ENCODE measurements at regions not wholly inside any gene's neighbourhood (a gene's known extent, or its start where the extent isn't known, plus 50 kb on each side); places are given as distances from the start of the nearest gene placed in this dataset.

DNA sequence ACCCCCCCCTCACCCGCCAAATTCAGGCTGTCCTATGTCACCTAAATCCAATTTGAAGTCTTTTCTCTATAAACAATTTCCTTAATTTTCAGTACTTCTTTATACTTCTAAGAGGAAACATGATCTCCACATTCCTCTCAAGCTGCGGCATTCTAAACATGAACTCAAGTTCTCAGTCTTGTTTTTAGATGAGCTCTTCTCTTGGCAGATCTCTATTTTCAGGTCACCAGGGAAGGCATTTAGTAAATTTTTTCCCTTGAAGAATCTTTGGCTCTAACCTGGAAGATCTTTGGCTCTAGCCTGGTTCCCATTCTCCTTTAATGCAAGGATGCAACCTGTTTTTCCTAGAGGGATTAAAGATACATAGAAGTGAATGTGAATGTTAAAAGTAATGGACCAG, 193.4 kb downstream of the ATG4C start:
- POLR2A ChIA-PET = interaction anchor here (0.7 kb wide), 1 partner anchor 38 kb away, joined by 3 read pairs; no protein-coding TSS in a partner anchor
- no peaks in the 10 kb centered on the region for H3K9me3 Mint-ChIP-seq

DNA sequence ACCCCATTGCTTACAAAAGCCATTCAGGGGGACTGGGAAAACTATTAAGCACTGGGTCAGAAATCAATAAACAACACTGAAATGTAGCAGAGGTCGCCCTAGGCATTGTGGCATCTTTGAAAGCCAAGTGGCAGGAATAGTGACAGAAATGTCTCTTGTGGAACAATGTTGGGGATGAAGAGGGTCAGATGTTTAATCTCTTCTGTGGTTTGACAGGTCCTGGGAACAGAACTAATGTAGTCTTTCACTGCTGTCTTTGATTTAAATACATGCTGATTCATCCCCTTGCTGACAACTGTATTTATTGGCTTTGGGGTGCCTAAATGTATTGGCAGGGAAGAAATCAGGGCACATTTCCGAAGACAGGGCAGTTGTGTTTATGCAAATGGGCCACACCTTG, 194.8 kb downstream of the ATG4C start:
- POLR2A ChIA-PET = interaction anchor here (0.6 kb wide), 1 partner anchor 736 kb away, joined by 3 read pairs; no protein-coding TSS in a partner anchor
- TF ChIP-seq, protein P1, sequence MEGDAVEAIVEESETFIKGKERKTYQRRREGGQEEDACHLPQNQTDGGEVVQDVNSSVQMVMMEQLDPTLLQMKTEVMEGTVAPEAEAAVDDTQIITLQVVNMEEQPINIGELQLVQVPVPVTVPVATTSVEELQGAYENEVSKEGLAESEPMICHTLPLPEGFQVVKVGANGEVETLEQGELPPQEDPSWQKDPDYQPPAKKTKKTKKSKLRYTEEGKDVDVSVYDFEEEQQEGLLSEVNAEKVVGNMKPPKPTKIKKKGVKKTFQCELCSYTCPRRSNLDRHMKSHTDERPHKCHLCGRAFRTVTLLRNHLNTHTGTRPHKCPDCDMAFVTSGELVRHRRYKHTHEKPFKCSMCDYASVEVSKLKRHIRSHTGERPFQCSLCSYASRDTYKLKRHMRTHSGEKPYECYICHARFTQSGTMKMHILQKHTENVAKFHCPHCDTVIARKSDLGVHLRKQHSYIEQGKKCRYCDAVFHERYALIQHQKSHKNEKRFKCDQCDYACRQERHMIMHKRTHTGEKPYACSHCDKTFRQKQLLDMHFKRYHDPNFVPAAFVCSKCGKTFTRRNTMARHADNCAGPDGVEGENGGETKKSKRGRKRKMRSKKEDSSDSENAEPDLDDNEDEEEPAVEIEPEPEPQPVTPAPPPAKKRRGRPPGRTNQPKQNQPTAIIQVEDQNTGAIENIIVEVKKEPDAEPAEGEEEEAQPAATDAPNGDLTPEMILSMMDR (IDR thresholded peaks at IDR 0.05) = no peak
- H3K36me3 Mint-ChIP-seq (ENCODE audit: low read depth) = no peaks in the 10 kb centered on the region
- no peak overlapping the region for H3K4me3 Mint-ChIP-seq
- DNase-seq (no peak), ATAC-seq (no peak)
- CTCF ChIA-PET = no interaction called here
- H3K27ac Mint-ChIP-seq = no peak overlapping the region
- no peaks in the 10 kb centered on the region for H3K9me3 Mint-ChIP-seq
- no peaks in the 10 kb centered on the region for H3K4me1 Mint-ChIP-seq (ENCODE audit: low read depth)
- intact Hi-C loops (cut with micrococcal nuclease) = no loop called here
- H3K27me3 Mint-ChIP-seq = peaks cover 4% of the 10 kb centered on the region

More for the DNA sequence above, 193.4 kb downstream of the ATG4C start:
- Mint-ChIP-seq H3K36me3 (ENCODE audit: low read depth) (no peaks in the 10 kb centered on the region), H3K27ac (no peak overlapping the region), H3K4me1 (ENCODE audit: low read depth) (no peaks in the 10 kb centered on the region), H3K27me3 (peaks cover 6% of the 10 kb centered on the region), H3K4me3 (no peak overlapping the region)
- CTCF ChIA-PET = interaction anchor here (1.0 kb wide), 1 partner anchor 70 kb away, joined by 3 read pairs; no protein-coding TSS in a partner anchor
- TF ChIP-seq, protein P1 (IDR thresholded peaks at IDR 0.05) = no peak
- no peak for DNase-seq
- intact Hi-C loops (cut with micrococcal nuclease) = no loop called here
- ATAC-seq = no peak

DNA sequence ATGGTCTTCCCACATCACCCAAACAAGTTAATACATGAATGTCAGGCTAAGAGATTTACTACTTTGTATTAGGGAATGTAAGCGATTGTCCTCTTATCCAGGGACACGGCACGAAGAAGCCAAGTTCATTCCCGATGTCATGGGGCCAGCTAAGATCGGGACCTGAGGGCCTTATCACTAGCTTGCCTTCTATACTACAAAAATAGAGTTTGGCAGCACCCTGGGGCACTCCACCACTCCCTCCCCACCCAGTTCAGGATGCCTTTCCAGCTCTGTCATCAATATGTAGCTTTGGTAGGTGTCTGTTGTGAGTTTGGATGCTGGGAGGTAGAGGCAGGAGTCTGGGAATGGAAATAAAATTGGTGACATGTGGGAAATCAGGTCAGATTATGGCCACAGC, 197.5 kb downstream of the ATG4C start:
- Mint-ChIP-seq H3K27ac (no peak overlapping the region), H3K4me1 (ENCODE audit: low read depth) (no peaks in the 10 kb centered on the region), H3K9me3 (no peaks in the 10 kb centered on the region), H3K27me3 (peaks cover 4% of the 10 kb centered on the region), H3K4me3 (no peak overlapping the region), H3K36me3 (ENCODE audit: low read depth) (no peaks in the 10 kb centered on the region)
- TF ChIP-seq, protein P1 (IDR thresholded peaks at IDR 0.05) = no peak
- CTCF ChIA-PET = no interaction called here
- ATAC-seq = no peak
- DNase-seq = no peak
- POLR2A ChIA-PET = no interaction called here
- intact Hi-C loops (cut with micrococcal nuclease) = no loop called here

DNA sequence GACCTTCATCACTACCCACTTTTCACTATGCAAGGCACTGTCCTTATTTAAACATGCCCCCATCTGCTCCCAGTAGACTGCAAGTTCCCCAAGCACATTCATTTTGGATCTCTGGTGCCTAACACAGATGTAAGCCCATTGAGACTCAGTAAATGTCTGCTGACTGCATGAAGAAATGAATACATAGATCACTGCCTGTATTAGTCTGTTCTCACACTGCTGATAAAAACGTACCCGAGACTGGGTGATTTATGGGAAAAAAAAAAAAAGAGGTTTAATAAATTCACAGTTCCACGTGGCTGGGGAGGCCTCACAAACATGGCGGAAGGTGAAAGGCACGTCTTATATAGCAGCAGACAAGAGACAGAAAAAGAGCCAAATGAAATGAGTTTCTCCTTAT, 204.9 kb downstream of the ATG4C start:
- Mint-ChIP-seq H3K36me3 (ENCODE audit: low read depth) (no peaks in the 10 kb centered on the region), H3K27ac (no peak overlapping the region), H3K4me3 (no peak overlapping the region), H3K4me1 (ENCODE audit: low read depth) (no peaks in the 10 kb centered on the region), H3K27me3 (peaks cover 17% of the 10 kb centered on the region), H3K9me3 (no peaks in the 10 kb centered on the region)
- POLR2A ChIA-PET = no interaction called here
- intact Hi-C loops (cut with micrococcal nuclease) = no loop called here
- ATAC-seq (no peak), DNase-seq (no peak)
- CTCF ChIA-PET = no interaction called here
- TF ChIP-seq, protein P1 (IDR thresholded peaks at IDR 0.05) = no peak

DNA sequence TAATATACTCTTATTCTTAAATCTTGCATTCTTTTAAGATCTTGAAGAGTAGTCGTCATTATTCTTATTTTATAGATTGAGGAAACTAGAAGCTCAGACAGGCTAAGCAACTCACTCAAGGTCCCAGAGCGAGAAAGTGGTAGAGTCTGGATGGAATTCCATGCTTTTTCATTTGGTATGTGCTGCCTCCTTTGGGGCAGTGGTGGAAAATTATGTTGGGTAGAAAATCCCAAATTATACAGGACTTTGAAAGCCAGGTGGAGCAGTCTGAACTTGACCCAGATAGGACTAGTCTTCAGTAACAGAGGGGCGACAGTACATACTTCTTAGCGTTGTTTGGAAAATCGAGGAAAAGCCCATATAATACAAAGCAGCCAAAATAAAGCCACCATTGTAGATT, 205.6 kb downstream of the ATG4C start:
- Mint-ChIP-seq H3K4me3 (no peak overlapping the region), H3K4me1 (ENCODE audit: low read depth) (no peaks in the 10 kb centered on the region), H3K27me3 (peaks cover 17% of the 10 kb centered on the region), H3K27ac (no peak overlapping the region), H3K36me3 (ENCODE audit: low read depth) (no peaks in the 10 kb centered on the region), H3K9me3 (no peaks in the 10 kb centered on the region)
- CTCF ChIA-PET = no interaction called here
- ATAC-seq (no peak), DNase-seq (no peak)
- intact Hi-C loops (cut with micrococcal nuclease) = no loop called here
- POLR2A ChIA-PET = no interaction called here
- TF ChIP-seq, protein P1 (IDR thresholded peaks at IDR 0.05) = no peak

Data from activated CD8-positive, alpha-beta T cell treated with anti-CD3 and anti-CD28 coated beads for 36 hours (primary cell).